Pancreas (tissue), 10 donors: ENCODE measurements at regions not wholly inside any gene's neighbourhood (a gene's known extent, or its start where the extent isn't known, plus 50 kb on each side); places are given as distances from the start of the nearest gene placed in this dataset.
A peak's percentile ranks its signal among the peaks of the same experiment; 100 is the strongest.

Experiments
- ATAC-seq, 4 donors: fragments of 200-7000 bp; cut with Tn5 transposase; one replicate each; pipeline versions ENCODE4 v1.8.0 to v1.9.1; 2020; ENCODE audit warnings: mild to moderate bottlenecking in 4 of 4, moderate library complexity in 4 of 4
- DNase-seq, 6 donors: peaks; one replicate each; pipeline ENCODE4 v3.0.0-alpha.2; 2020
- FAIRE-seq: peaks from 2 replicates; lab custom pipeline; 2012; peaks lifted over from hg19 to GRCh38; lab: Jason Lieb, UNC
- H3K27ac ChIP-seq, 4 donors: fragments of 200-600 bp; sonication (generic); 1 replicate in 3 of 4; 2 replicates in 1 of 4; pipeline versions ENCODE4 v1.5.0 to v1.8.0; 2020
- H3K27me3 ChIP-seq, 4 donors: fragments of 200-600 bp; one replicate each; pipeline ENCODE4 v1.8.0; 2021
- H3K36me3 ChIP-seq, 3 donors: fragments of 200-600 bp; sonication (generic) in 1 of 3; one replicate each; pipeline versions ENCODE4 v1.5.0 to v1.8.0; 2020 to 2021
- H3K4me1 ChIP-seq, 3 donors: fragments of 200-600 bp; one replicate each; pipeline ENCODE4 v1.8.0; 2021
- H3K4me3 ChIP-seq, 4 donors: fragments of 200-600 bp; sonication (generic) in 2 of 4; one replicate each; pipeline versions ENCODE4 v1.5.0 to v1.8.0; 2020 to 2021
- H3K9me3 ChIP-seq, 4 donors: fragments of 200-600 bp; one replicate each; pipeline ENCODE4 v1.8.0; 2021
- WGBS, 2 donors: extraction: QIAGEN DNeasy Blood & Tissue Kit; methylation state at CpG; one replicate each; pipeline ENCODE4 v1.1.7; 2013; 5-methylcytosine and 5-hydroxymethylcytosine counted together
- intact Hi-C, 3 donors: fragments of 100-400 bp; cut with DNase I; formaldehyde crosslinking; loops; one replicate each; pipeline versions ENCODE4 v1.11.1 to v1.14.2; 2022
- TF ChIP-seq, protein P1 (sequence below), 4 donors: fragments of 200-600 bp; sonication (generic) in 3 of 4; IDR thresholded peaks; one replicate each; pipeline versions ENCODE4 v1.5.0 to v1.8.0; 2021; ENCODE audit warnings: antibody characterized with exemption in 4 of 4
- donor health status: healthy with polysubstance abuse.
- donor health status: DM: no; HTN: no; CAD: no; lungs with moderate emphysema.
- donor health status: DM: no; HTN: no; CAD: no.
- donor health status: control.
- donor health status: control.
- donor health status: Bipolar disorder and iron deficiency.
- donor health status: DM: yes; HTN: yes; CAD: no.
- donor health status: DM: no; HTN: no; CAD: no.
- donor health status: DM: no; HTN: no; CAD: no.
- donor health status: DM: yes; HTN: yes; CAD: no.

GRCh38 chr3:59526999-59527398, 477.2 kb upstream of the CFAP20DC start:
- no peaks in the 10 kb centered on the region for H3K4me1 ChIP-seq
- H3K36me3 ChIP-seq, result no peaks in the 10 kb centered on the region
- no peak overlapping the region for H3K4me3 ChIP-seq
- DNase-seq (no peak), FAIRE-seq (no peak), ATAC-seq (no peak)
- H3K27me3 ChIP-seq, result no peaks in the 10 kb centered on the region
- no peaks in the 10 kb centered on the region for H3K9me3 ChIP-seq
- intact Hi-C loops, result no loop called here
- TF ChIP-seq, protein P1, sequence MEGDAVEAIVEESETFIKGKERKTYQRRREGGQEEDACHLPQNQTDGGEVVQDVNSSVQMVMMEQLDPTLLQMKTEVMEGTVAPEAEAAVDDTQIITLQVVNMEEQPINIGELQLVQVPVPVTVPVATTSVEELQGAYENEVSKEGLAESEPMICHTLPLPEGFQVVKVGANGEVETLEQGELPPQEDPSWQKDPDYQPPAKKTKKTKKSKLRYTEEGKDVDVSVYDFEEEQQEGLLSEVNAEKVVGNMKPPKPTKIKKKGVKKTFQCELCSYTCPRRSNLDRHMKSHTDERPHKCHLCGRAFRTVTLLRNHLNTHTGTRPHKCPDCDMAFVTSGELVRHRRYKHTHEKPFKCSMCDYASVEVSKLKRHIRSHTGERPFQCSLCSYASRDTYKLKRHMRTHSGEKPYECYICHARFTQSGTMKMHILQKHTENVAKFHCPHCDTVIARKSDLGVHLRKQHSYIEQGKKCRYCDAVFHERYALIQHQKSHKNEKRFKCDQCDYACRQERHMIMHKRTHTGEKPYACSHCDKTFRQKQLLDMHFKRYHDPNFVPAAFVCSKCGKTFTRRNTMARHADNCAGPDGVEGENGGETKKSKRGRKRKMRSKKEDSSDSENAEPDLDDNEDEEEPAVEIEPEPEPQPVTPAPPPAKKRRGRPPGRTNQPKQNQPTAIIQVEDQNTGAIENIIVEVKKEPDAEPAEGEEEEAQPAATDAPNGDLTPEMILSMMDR (IDR thresholded peaks at IDR 0.05), result no peak
- H3K27ac ChIP-seq, result no peak overlapping the region

- no peaks in the 10 kb centered on the region for H3K36me3 ChIP-seq
- H3K27ac ChIP-seq, result no peak overlapping the region
- WGBS, 2 donors, result 92 to 94% methylated on average over 2 of the region's 2 CpGs
- DNase-seq (no peak), ATAC-seq (no peak), FAIRE-seq (no peak)
- H3K9me3 ChIP-seq, result no peaks in the 10 kb centered on the region
- H3K4me3 ChIP-seq, result no peak overlapping the region
- intact Hi-C loops, result no loop called here
- H3K4me1 ChIP-seq, result peaks cover 0 to 14% (median 11%) of the 10 kb centered on the region in 3 donors
- no peaks in the 10 kb centered on the region for H3K27me3 ChIP-seq
- TF ChIP-seq, protein P1 (IDR thresholded peaks at IDR 0.05), result no peak
Observed at GRCh38 chr3:59522550-59522949, 472.7 kb upstream of the CFAP20DC start.

- FAIRE-seq (no peak), DNase-seq (no peak), ATAC-seq (no peak)
- H3K36me3 ChIP-seq, result no peaks in the 10 kb centered on the region
- no peak overlapping the region for H3K27ac ChIP-seq
- peaks cover 9 to 23% (median 14%) of the 10 kb centered on the region in 3 donors for H3K4me1 ChIP-seq
- TF ChIP-seq, protein P1 (IDR thresholded peaks at IDR 0.05), result no peak
- no peaks in the 10 kb centered on the region for H3K9me3 ChIP-seq
- intact Hi-C loops, result no loop called here
- H3K27me3 ChIP-seq, result no peaks in the 10 kb centered on the region
- H3K4me3 ChIP-seq, result no peak overlapping the region
- 83 to 86% methylated on average over 6 of the region's 6 CpGs for WGBS, 2 donors
Observed at GRCh38 chr3:59519094-59519493, 469.3 kb upstream of the CFAP20DC start.

DNA sequence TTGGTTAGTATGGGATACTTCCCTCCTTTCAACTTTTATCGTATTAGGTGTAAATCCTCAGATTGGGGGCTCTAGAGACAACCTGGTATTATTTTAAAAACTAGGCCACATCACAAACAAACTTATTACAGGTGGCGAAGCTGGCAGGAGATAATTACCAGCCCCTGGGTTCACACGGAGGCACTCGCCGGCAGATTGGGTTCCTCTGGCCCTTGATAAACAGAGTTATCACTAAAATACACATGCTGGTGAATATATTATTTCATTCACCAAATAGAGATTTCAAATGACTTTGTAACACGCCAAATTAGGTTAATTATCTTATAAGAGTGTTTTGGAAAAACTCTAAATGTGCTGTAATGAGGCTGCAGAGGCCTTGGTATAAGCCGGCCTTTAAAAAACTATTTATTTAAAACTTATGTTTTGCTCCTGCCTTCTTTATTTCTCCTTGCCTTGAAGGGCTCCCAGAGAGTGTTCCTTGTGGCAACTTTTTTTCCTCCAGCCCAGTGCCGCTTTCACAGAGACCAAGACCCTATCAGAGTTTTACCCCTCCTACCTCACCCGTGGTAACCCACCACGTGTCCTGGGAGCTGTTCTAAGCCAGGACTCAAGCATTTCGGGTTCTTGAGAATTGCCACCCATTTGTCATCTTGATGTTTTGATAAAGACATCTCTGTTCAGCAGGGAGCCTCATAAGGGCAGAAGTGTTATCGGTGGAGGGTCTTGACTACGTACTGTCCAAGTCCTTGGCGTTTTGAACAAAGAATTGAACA, 468.6 kb upstream of the CFAP20DC start:
- Histone ChIP-seq H3K4me1 (peaks cover 9 to 23% (median 14%) of the 10 kb centered on the region in 3 donors), H3K27ac (no peak overlapping the region), H3K27me3 (no peaks in the 10 kb centered on the region), H3K9me3 (no peaks in the 10 kb centered on the region), H3K4me3 (no peak overlapping the region), H3K36me3 (no peaks in the 10 kb centered on the region)
- WGBS, 2 donors, result 40 to 41% methylated on average over 14 of the region's 14 CpGs
- peak in 1 of 6 donors; percentile 16 for DNase-seq
- no peak for FAIRE-seq
- TF ChIP-seq, protein P1 (IDR thresholded peaks at IDR 0.05), result no peak
- intact Hi-C loops, result no loop called here
- ATAC-seq, result peak; percentile 56 to 86 (median 78)

DNA sequence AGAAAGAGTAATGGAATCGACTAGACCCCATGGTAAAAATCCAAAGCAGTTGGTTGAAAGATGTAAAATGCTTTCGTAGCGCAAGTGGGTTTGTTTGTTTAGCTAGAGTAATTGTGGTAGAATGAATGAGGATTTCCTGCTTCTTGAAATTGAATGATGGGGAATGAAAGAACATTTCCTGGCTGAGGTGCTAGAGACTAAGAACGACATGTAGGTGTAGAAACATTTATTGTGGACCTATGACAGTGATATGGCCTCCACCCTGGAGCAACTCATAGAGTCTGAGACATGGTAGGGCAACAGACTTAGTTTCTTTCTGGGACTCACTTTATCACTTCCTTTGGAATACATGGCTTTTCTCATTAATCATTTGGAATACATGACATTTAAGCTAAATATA, 467.6 kb upstream of the CFAP20DC start:
- TF ChIP-seq, protein P1 (IDR thresholded peaks at IDR 0.05), result no peak
- WGBS, 2 donors, result 19 to 34% methylated on average over 4 of the region's 4 CpGs
- ATAC-seq (peak; percentile 25 to 61 (median 47)), DNase-seq (no peak), FAIRE-seq (no peak)
- Histone ChIP-seq H3K27ac (no peak overlapping the region), H3K36me3 (no peaks in the 10 kb centered on the region), H3K9me3 (no peaks in the 10 kb centered on the region), H3K4me1 (peaks cover 9 to 23% (median 14%) of the 10 kb centered on the region in 3 donors), H3K27me3 (no peaks in the 10 kb centered on the region), H3K4me3 (no peak overlapping the region)
- intact Hi-C loops, result no loop called here
